ENCODE measurements at regions not wholly inside any gene's neighbourhood (a gene's known extent, or its start where the extent isn't known, plus 50 kb on each side); places are given as distances from the start of the nearest gene placed in this dataset.

GRCh38 chr21:34019402-34019801 lies 54.0 kb upstream of the MRPS6 start:
- H3K4me1 ChIP-seq = peaks cover 0 to 18% (median 11%) of the 10 kb centered on the region in 4 donors
- no peaks in the 10 kb centered on the region for H3K27me3 ChIP-seq
- TF ChIP-seq POLR2AphosphoS5 (IDR thresholded peaks at IDR 0.05) = no peak
- TF ChIP-seq EP300 (IDR thresholded peaks at IDR 0.05; ENCODE audit: low read depth) = no peak
- in situ Hi-C loops (cut with MboI; ENCODE audit: low pct_ligation_motif_present in 1 of 4, low pct_unique_long_range_greater_than_20kb in 1 of 4, low sequenced_read_pairs in 3 of 4) = no loop called here
- 44% methylated on average over 1 of the region's 1 CpG; no CpG with 5 or more reads in 1 of the 2 donors for WGBS, 2 donors (ENCODE audit: low coverage in 1 of 2)
- H3K27ac ChIP-seq = peak overlapping the region in 2 of 4 donors; percentile 42 to 59
- no peaks in the 10 kb centered on the region for H3K9me3 ChIP-seq
- no peak for DNase-seq
- intact Hi-C loops (cut with DNase I; ENCODE audit: low total_unique reads) = no loop called here
- no peaks in the 10 kb centered on the region for H3K36me3 ChIP-seq
- H3K4me3 ChIP-seq = no peak overlapping the region

GRCh38 chr21:34018910-34019309 lies 54.5 kb upstream of the MRPS6 start:
- DNase-seq = no peak
- WGBS, 2 donors (ENCODE audit: low coverage in 1 of 2) = 70% methylated on average over 1 of the region's 1 CpG; no CpG with 5 or more reads in 1 of the 2 donors
- no peak for TF ChIP-seq CTCF (IDR thresholded peaks at IDR 0.05)
- no peak for TF ChIP-seq POLR2AphosphoS5 (IDR thresholded peaks at IDR 0.05)
- no peak for TF ChIP-seq EP300 (IDR thresholded peaks at IDR 0.05; ENCODE audit: low read depth)
- no peak for TF ChIP-seq POLR2A (IDR thresholded peaks at IDR 0.05)
- intact Hi-C loops (cut with DNase I; ENCODE audit: low total_unique reads) (no loop called here), in situ Hi-C loops (cut with MboI; ENCODE audit: low pct_ligation_motif_present in 1 of 4, low pct_unique_long_range_greater_than_20kb in 1 of 4, low sequenced_read_pairs in 3 of 4) (no loop called here)
- H3K9me3 ChIP-seq = no peaks in the 10 kb centered on the region
- no peaks in the 10 kb centered on the region for H3K27me3 ChIP-seq
- H3K4me1 ChIP-seq = peaks cover 0 to 14% (median 11%) of the 10 kb centered on the region in 4 donors
- H3K4me3 ChIP-seq = no peak overlapping the region
- H3K36me3 ChIP-seq = no peaks in the 10 kb centered on the region
- peak overlapping the region in 1 of 4 donors; percentile 14 for H3K27ac ChIP-seq

GRCh38 chr21:34018185-34018584 lies 55.2 kb upstream of the MRPS6 start:
- H3K4me3 ChIP-seq = no peak overlapping the region
- H3K27me3 ChIP-seq = no peaks in the 10 kb centered on the region
- DNase-seq = no peak
- H3K4me1 ChIP-seq = peaks cover 0 to 9% (median 6%) of the 10 kb centered on the region in 4 donors
- H3K27ac ChIP-seq = peak overlapping the region in 2 of 4 donors; percentile 14
- H3K36me3 ChIP-seq = no peaks in the 10 kb centered on the region
- TF ChIP-seq POLR2A (IDR thresholded peaks at IDR 0.05) = no peak
- no peak for TF ChIP-seq EP300 (IDR thresholded peaks at IDR 0.05; ENCODE audit: low read depth)
- TF ChIP-seq CTCF (IDR thresholded peaks at IDR 0.05) = no peak
- no peak for TF ChIP-seq POLR2AphosphoS5 (IDR thresholded peaks at IDR 0.05)
- intact Hi-C loops (cut with DNase I; ENCODE audit: low total_unique reads) (no loop called here), in situ Hi-C loops (cut with MboI; ENCODE audit: low pct_ligation_motif_present in 1 of 4, low pct_unique_long_range_greater_than_20kb in 1 of 4, low sequenced_read_pairs in 3 of 4) (no loop called here)
- 90 to 100% methylated on average over 1 of the region's 1 CpG for WGBS, 2 donors (ENCODE audit: low coverage in 1 of 2)
- no peaks in the 10 kb centered on the region for H3K9me3 ChIP-seq

GRCh38 chr21:34017039-34017961 lies 56.1 kb upstream of the MRPS6 start:
- Histone ChIP-seq H3K36me3 (no peaks in the 10 kb centered on the region), H3K27ac (no peak overlapping the region), H3K4me1 (peaks cover 0 to under 1% (median 0%) of the 10 kb centered on the region in 4 donors), H3K27me3 (no peaks in the 10 kb centered on the region), H3K9me3 (no peaks in the 10 kb centered on the region), H3K4me3 (no peak overlapping the region)
- intact Hi-C loops (cut with DNase I; ENCODE audit: low total_unique reads) (no loop called here), in situ Hi-C loops (cut with MboI; ENCODE audit: low pct_ligation_motif_present in 1 of 4, low pct_unique_long_range_greater_than_20kb in 1 of 4, low sequenced_read_pairs in 3 of 4) (no loop called here)
- WGBS, 2 donors (ENCODE audit: low coverage in 1 of 2) = 78 to 85% methylated on average over 3 to 5 of the region's 5 CpGs
- no peak for DNase-seq
- TF ChIP-seq POLR2A (IDR thresholded peaks at IDR 0.05) = no peak
- no peak for TF ChIP-seq EP300 (IDR thresholded peaks at IDR 0.05; ENCODE audit: low read depth)
- TF ChIP-seq POLR2AphosphoS5 (IDR thresholded peaks at IDR 0.05) = no peak
- TF ChIP-seq CTCF (IDR thresholded peaks at IDR 0.05) = no peak

Measured in transverse colon (tissue), 4 donors.